ENCODE measurements at regions not wholly inside any gene's neighbourhood (a gene's known extent, or its start where the extent isn't known, plus 50 kb on each side); places are given as distances from the start of the nearest gene placed in this dataset.

DNA sequence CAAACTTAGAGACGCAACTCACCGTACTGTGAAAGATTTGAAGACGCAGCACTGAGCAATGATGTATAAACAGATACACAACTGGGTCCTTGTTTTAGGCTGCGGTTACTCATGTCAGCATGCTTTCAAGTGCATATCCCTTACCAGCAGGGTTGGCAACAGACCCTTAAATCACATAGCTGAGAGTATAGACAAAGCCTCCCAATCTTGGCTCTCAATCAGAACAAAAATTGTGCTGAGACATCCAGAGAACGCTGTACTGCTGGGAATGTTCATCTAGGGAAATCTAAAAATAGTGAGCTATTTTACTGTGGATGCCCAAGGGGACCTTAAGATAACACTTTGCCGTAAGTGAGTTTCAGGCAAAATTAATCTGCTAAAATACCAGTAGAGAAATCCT is 84.4 kb upstream of the NUDT7 start:
- TF ChIP-seq POLR2AphosphoS5 (IDR thresholded peaks at IDR 0.05) (no peak), POLR2A (IDR thresholded peaks at IDR 0.05) (no peak)

Measured in breast epithelium (tissue), 3 donors.